Stimulated activated CD8-positive, alpha-beta memory T cell treated with anti-CD3 and anti-CD28 coated beads, Interleukin-12 subunit alpha, Interleukin-12 subunit beta, amount 100 ng/mL, for 24 hours (primary cell): ENCODE measurements at regions not wholly inside any gene's neighbourhood (a gene's known extent, or its start where the extent isn't known, plus 50 kb on each side); places are given as distances from the start of the nearest gene placed in this dataset.

Experiments
- DNase-seq: peaks from one replicate; pipeline ENCODE4 v3.0.0-alpha.2; 2020; ENCODE audit errors: extremely low read depth

GRCh38 chr1:58971629-58972140 lies 187.8 kb upstream of the JUN start:
- no peak for DNase-seq

DNA sequence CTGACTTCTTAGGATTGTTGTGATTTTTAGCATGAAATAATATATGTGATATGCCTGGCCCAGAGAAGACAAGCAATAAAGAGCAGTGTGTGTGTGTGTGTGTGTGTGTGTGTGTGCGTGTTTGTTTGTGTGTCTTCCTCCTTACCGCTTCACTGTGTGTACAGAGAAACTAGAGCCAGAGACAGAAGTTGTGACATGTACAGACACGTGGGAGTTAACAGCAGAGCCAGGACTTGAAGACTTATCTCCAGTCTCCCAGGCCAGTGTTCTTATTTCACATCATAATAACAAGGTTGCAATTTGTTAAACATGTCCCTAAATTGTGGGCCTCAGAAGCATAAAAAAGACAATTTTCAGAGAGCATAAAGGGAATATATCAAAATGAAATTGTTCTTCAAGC lies 192.0 kb upstream of the JUN start:
- no peak for DNase-seq

DNA sequence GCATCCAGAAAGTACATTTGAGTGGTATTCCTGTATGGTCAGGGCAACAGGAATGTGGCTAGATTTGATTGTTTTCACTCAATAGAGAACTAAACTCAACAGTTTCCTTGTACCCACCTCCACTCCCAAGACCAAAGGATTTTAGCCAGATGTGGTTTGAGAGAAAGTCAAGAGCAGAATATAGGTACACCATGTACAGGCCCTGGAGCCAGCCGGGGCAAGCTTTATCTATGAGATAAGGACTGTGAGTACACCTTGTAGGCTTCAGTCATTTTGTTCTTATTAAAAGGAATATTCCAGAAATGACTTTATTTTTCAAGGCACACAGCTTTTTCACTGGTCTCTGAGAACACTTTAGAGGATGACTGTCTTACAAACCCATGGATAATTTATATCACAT lies 192.4 kb upstream of the JUN start:
- no peak for DNase-seq

DNA sequence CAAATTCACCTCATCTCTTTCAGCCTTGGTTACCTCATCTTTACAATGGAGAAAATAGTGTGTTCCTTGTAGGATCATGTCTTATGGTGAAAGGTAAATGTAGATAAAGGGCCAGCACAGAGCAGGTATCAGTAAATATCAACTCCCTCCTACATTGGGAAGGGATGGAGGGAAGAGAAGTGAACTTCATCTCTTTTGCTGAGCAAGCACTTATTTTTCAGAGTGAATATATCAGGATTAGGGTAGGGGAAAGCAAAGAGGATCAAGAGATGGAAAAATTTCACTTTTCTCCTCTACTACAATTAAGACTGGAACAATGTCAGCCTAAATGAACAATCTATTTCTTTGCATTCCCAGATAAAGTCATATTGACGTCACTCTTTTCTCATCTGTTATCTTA lies 193.8 kb upstream of the JUN start:
- DNase-seq: no peak

DNA sequence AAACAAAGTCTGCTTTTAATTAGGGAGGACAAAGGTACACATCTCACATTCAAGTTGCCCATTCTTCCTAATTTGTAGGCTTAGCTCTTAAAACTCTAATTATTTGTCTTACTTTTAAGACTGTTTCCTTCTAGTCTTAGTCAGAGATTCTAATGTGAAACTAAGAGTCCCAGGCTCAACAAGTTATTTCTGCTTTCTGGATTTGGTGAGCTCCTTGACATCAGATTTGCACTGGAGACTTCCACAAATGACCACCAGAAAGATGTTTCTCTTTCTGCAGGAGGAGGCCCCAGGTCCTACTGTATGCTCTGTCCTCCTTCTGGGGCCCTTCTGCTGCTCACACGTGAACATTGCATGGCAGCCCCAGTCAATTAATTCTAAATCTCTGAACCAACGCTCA lies 194.2 kb upstream of the JUN start:
- no peak for DNase-seq

DNA sequence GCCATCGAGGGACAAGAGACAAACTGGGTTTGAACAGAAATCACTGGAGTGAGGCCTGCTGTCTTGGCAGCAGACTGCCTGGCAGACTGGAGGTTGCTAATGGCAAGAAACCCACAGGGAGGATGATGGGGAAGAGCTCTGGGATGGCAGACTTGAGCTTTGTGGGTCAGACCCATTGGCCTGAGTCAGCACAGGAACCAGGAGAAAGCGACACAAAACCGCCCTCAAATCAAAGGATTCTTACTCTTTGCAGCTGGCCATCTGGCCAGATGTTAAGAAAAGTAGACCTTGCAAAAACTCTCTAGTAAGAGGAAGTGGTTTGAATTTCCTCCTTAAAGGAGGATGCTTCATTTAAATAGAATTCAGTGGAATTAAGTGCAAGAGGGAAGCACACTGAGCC lies 195.2 kb upstream of the JUN start:
- DNase-seq: no peak

GRCh38 chr1:58979677-58980076 lies 195.8 kb upstream of the JUN start:
- no peak for DNase-seq

DNA sequence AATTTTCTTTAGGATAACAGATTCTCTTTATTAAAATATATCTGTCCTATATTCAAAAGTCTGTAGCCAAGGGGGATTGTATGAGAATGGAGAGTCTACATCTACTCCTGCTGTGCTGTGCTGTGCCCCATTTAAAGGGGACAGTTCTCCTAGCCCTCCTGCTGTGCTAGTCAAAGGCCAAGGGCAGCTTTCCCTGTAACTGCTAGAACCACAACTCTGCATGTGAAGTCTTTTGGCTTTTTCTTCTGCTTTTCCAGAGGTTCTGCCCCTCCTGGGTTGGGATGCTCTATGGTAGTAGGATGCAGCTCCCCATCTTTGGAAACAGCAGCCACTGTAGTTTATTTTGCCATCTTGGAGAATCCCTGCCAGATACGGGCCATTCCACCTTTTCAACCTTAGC lies 197.5 kb upstream of the JUN start:
- DNase-seq: no peak

- no peak for DNase-seq
These were observed 198.6 kb upstream of the JUN start for GRCh38 chr1:58982259-58982998.

DNA sequence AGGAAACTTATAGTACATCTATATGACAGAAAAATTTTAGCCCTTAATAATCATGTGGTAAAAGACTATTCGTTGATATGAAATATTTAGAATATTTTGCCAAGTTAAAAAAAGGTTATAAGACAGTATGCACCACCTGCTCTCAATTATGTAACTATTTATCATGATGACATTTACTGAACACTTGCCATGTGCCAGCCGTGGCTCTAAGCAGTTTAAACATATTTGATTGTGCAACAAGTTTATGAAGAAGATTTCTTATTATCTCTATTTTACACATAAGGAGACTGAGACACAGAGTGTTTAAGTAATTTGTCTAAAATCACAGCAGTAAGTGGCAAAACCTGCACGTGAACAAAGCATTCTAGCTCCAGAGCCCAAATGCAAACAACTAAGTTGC lies 199.3 kb upstream of the JUN start:
- no peak for DNase-seq

DNA sequence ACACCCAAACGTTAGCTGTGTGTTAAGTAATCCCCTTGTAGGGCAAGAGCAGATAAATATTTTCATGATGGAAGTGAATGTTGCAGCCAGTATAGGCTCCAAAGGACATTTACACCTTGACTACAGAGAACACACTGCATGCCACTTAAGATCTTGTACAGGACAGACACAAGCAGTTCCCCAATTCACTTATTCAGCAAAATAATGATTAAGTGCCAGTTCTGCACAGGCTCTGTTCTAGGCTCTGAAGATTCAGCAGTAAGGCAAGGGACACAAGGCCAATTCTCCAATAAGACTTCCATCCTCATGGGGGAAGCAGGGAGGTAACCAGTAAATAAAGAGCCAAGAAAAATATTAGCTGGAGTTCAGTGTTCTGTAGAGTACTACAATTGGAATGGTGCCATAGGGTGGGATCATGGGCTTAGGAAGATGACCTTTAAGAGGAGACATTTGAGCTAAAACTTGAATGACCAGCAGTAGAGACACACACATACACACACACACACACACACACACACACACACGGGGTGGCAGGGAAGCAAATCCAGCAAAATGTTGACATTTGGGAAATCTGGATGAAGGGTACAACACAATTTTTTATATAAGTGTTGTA lies 199.9 kb upstream of the JUN start:
- DNase-seq: no peak

DNA sequence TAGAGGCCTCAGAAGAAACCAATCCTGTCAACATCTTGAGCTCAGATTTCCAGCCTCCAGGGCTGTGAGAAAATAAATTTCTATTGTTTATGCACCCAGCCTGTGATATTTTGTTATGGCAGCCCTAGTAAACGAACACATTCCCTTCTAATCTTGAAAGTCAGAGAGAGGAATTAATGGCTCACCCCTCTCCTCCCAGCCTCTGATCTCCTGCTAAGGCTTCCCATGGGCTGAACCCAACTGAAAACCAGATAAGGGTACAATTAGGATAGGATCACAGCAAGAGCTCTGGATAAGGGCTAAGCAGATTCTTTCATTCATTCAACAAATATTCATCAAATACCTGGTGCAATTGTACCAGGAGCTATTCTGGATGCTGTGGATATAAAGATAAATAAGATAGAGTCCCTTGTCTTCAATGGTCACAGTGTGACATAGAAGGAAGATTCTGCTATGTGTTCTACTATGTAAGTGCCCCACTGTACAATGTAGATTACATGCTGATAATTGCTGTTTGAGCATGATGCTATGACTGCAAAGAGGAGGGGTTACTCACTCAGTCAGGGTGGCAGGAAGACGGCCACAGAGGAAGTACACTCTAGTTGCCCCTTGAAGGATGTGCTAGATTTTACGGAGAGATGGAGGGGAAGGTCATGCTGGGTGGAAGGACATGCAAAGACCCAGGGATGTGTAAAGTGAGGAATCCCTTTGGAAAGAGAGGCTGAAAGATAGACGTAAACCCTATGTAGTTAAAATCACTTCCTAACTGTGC lies 203.3 kb upstream of the JUN start:
- DNase-seq: no peak

GRCh38 chr1:58988752-58989151 lies 204.9 kb upstream of the JUN start:
- no peak for DNase-seq

- DNase-seq: no peak
These were observed 206.0 kb upstream of the JUN start for GRCh38 chr1:58989845-58990244.

- no peak for DNase-seq
These were observed 207.5 kb upstream of the JUN start for GRCh38 chr1:58991305-58991704.

DNA sequence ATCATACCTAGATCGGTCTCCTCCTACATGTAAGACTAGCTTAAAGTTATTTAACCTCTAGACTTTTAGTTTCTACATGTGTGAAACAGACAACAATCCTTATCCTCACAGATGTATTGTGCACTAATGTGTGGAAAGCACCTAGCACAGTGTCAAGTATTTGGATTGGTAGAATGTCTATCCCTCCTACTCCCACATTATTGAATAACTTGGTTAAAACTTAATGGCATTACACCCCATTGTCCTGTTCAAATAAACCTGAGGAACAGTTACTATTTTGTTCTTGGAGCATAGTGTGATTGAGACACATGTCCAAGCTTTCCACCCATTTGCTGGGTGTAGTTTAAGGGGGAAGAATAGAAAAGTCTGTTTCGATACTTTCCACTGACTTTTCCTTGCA lies 208.8 kb upstream of the JUN start:
- no peak for DNase-seq

DNA sequence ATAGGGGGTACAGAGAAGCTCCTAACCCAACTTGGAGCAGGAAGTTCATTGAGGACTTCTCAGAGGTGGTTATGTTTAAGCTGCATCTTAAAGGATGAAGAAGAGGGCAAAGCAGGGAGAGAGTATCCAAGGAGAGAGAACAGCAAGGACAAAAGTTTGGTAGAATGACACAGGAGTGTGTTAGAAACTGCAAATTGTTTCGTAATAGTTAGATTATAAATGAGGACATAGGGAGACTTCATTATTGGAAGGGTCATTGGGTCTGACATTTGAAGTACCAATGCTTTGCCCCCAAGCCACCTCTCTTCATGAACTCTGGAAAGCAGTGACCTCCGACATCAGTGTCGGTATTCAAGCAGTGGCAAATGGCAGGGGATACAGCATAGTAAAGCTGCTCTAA lies 209.6 kb upstream of the JUN start:
- DNase-seq: no peak

DNA sequence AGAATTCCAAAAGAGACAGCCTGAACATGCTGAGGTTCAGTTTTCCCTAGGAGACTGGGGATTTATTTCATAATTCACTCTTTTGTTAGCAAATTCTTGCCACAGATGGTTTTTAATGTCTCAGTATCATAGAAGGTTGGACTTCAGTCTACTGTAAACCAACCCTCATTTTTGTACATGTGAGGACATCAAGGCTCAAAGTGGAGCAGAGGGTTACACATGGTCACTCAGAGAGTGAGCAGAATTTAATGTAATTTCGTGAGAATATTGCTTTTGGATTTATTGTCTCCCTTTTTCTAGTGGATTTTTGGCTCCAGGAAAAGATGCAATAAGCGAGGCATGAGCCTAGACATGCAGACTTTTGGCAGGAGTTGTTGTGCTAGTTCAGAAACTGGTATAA lies 210.8 kb upstream of the JUN start:
- no peak for DNase-seq

DNA sequence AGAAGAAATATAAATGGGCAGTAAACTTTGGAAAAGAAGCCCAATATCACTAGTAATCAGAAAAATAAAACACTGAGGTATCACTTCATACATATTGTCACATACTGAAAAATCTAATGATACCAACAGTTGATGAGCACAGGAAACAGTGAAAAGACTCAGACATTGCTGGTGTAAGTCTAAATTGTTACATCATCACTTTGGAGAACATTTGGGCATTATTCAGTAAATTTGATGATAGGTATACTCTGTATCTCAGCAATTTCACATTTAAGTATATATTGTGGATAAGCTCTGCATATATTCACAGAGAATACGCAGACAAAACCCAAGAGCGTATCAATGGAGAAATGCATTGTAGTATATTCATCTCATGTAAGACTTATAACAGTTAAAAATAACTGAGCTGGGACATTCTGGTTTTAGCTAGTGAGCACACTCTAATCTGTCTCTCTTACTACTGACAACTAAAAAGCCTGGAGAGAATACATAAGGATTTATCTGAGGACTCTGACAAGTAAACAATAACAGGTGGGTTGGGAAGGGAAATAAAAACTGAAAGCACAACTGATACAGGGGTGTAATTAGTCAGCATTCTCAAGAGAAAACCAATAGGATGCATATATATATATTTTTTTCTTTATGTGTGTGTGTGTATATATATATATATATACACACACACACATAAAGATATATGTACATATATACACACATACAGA lies 212.7 kb upstream of the JUN start:
- no peak for DNase-seq

DNA sequence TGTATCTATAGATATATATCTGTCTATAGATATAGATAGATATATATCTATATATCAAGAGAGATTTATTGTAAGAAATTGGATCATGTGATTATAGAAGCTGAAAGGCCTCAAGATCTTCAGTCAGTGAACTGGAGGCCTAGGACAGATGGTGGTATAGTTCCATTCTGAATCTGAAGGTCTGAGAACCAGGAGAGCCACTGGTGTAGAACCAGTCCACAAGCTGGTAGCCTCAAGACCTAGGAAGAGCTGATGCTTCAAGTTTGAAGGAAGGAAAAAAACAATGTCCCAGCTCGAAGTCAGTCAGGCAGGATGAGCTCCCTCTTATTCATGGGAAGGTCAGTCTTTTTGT lies 213.2 kb upstream of the JUN start:
- DNase-seq: no peak

DNA sequence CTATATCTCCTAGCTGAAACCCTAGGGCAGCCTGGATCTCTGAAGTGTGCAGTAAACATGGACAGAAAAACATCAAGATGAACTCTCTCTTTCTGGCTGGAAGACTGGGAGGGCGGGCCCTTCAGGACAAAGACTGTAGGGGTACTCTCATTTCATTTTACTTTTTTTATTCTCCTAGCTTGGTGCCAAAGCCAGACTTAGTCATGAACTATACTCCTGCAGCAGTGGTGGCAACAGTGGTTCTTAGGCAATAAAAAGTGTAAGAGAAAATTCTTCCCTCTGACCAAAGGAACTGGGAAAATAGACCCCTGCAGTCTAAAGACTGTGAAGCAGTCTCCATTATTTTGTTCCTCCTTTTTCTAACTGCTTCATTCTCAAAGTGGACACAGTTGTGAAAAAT lies 213.8 kb upstream of the JUN start:
- DNase-seq: no peak

- DNase-seq: no peak
These were observed 215.8 kb upstream of the JUN start for GRCh38 chr1:58999676-59000075.
